ENCODE measurements at regions not wholly inside any gene's neighbourhood (a gene's known extent, or its start where the extent isn't known, plus 50 kb on each side); places are given as distances from the start of the nearest gene placed in this dataset.

DNA sequence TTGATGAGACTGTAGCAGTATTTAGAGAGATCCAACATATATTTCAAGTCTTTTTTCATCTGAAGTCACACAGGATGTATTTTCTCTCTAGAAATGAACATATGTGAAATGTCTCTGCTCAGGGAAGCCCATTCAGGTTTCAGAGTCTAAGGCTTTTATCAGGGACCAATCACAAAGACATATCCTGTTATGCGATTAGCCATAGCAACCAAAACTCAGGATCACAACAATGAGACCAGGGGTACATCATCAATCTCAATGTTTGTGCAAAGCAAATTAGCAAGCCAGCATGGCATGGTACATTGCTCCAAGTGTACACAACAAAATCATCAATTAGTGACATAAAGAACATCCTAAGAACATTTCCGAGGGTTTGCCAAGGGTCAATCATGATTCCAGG is 99.2 kb upstream of the AMN1 start:
- TF ChIP-seq, protein P1, sequence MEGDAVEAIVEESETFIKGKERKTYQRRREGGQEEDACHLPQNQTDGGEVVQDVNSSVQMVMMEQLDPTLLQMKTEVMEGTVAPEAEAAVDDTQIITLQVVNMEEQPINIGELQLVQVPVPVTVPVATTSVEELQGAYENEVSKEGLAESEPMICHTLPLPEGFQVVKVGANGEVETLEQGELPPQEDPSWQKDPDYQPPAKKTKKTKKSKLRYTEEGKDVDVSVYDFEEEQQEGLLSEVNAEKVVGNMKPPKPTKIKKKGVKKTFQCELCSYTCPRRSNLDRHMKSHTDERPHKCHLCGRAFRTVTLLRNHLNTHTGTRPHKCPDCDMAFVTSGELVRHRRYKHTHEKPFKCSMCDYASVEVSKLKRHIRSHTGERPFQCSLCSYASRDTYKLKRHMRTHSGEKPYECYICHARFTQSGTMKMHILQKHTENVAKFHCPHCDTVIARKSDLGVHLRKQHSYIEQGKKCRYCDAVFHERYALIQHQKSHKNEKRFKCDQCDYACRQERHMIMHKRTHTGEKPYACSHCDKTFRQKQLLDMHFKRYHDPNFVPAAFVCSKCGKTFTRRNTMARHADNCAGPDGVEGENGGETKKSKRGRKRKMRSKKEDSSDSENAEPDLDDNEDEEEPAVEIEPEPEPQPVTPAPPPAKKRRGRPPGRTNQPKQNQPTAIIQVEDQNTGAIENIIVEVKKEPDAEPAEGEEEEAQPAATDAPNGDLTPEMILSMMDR (conservative IDR thresholded peaks at IDR 0.05; ENCODE audit: low read depth, low read length), result no peak
- no peak for TF ChIP-seq EZH2 (IDR thresholded peaks at IDR 0.05; ENCODE audit: borderline replicate concordance, low read depth, low read length, poor library complexity, severe bottlenecking)
